ENCODE measurements at regions not wholly inside any gene's neighbourhood (a gene's known extent, or its start where the extent isn't known, plus 50 kb on each side); places are given as distances from the start of the nearest gene placed in this dataset.
"Not testable (repeated sequence)": the region's sequence is repeated elsewhere in the genome, so short reads cannot be mapped to it uniquely, and the experiment has no call there.

DNA sequence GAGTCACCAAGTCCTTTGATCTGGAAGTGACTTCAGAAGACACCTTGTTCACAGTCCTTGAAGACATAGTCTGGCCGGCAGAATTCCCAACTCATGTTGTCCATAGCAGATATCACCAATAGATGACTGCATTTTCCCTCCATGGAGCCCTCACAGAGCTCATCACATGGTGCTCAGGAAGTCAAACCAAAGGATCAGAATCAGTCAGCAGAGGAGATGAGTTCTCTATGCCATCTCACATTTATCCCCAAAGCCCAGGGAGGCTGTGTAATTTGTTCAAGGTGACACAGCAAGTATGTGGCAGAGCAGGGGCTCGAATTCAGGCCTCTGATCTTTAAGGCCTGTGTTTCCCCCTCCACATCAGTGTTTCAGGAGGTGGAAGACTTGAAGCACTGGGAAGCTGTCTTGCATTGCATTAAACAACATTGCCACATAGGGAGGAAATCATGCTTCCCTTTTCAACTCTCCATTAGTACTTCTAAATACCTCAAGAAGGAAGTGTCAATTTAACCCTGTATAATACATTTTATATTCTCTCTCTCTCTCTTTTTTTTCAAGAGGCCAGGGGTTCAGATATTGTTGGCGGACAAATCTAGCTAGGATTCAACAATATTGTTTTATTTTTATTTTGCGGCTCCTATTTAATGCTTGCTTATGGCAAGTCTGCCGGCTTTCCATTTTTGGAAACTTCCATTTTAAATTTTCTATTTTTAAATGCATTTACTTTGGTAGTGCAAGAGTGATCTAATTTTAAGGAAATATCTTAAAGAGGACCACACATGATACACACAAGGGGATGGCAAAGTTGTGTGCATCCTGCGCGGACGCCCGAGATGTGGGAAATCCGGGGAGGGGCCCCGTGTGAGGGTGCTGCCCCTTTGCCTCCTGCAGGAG lies 61.9 kb downstream of the NPIPB5 start:
- not testable (repeated sequence) for DNase-seq (ENCODE audit: low read depth in 2 of 2); H3K4me3 ChIP-seq (replicated peaks in 1 of 2; ENCODE audit: low read depth in 2 of 2, low read length in 2 of 2)

DNA sequence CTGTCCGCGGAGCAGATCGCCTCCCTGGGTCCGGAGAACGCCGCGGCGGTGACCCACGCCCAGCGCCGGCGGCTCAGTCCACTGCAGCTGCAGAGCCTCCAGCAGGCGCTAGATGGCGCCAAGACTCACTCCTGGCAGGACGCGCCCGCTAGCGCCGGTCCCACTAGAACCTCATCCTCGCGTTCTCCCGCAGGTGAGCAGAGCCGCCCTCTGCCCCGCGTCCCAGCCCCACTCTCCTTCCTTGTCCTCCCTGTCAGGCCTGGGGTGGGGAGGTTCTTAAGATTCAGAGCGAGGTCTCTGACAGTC lies 62.5 kb downstream of the NPIPB5 start:
- H3K4me3 ChIP-seq (replicated peaks in 1 of 2; ENCODE audit: low read depth in 2 of 2, low read length in 2 of 2); DNase-seq (ENCODE audit: low read depth in 2 of 2): not testable (repeated sequence)

DNA sequence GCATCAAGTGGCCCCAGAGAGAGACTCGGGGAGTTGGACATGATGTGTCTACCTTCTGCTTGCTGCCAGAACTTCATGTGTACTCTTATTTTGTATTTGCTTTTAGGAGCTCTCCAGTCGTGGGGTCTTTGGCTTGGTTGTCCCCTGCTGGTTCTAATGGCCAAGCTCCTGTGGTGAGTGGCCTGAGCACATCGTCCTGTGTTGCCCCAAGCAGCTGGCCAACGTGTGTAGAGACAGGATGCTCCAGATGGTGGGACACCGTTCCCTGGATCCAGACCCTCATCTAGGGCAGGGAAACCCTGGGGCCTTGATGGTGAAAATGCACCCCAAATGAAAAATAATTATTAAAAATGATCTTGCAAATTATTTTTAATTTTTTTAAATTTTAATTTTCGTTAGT lies 65.8 kb downstream of the NPIPB5 start:
- DNase-seq (ENCODE audit: low read depth in 2 of 2); H3K4me3 ChIP-seq (replicated peaks in 1 of 2; ENCODE audit: low read depth in 2 of 2, low read length in 2 of 2): not testable (repeated sequence)

DNA sequence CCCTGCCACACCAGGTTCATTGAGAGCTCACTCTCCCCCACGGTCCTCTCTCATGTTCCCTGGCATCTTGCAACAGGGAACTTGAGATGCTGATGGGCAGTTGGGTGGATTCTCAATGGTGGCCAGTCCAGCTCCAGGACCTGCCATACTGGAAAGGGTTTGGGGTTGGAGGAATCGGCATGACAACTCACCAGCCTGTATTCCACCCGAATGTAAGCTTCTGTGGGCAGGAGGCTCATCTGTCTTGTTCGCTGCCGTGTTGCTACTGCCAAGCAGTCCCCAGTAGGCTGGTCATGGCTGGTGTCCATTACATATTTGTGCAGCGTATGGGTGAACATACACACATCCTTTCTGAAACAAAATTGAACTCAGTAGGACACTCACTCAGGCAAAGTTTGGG lies 72.5 kb downstream of the NPIPB5 start:
- H3K4me3 ChIP-seq (replicated peaks in 1 of 2; ENCODE audit: low read depth in 2 of 2, low read length in 2 of 2); DNase-seq (ENCODE audit: low read depth in 2 of 2): not testable (repeated sequence)

DNA sequence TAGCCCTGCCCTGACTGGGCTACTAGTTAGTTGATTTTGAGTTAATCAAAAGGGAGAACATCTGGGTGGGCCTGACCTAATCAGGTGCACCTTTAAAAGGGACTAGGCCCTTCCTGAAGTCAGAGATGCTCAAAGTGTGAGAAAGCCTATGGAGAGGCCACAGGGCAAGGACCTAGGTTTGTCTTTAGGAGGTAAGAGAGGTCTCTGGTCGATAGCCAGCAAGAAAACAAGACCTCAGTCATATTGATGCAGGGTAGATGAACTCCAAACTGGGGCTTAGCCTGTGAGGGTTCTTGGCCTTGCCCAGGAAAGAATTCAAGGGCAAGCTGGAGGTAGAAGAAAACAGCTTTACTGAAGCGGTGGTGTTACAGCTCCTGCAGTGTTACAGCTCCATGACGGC lies 73.8 kb downstream of the NPIPB5 start:
- not testable (repeated sequence) for DNase-seq (ENCODE audit: low read depth in 2 of 2); H3K4me3 ChIP-seq (replicated peaks in 1 of 2; ENCODE audit: low read depth in 2 of 2, low read length in 2 of 2)

DNA sequence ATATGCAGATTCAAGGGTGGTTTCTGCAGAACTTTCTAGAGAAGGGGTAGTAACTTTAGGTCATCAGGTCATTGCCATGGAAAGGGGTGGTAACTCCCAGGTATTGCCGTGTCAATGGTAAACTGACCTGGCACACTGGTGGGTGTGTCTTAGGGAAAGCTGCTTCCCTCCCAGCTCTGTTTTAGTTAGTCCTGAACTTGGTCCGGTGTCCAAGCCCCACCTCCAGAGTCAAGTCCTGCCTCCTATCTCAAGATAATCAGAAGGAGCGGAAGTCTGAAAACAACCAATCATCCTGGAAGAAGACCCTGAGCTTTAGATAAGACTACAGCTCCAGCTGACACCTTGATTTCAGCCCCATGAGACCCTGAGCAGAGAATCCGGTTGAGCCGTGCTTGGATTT lies 74.2 kb downstream of the NPIPB5 start:
- H3K4me3 ChIP-seq (replicated peaks in 1 of 2; ENCODE audit: low read depth in 2 of 2, low read length in 2 of 2); DNase-seq (ENCODE audit: low read depth in 2 of 2): not testable (repeated sequence)

DNA sequence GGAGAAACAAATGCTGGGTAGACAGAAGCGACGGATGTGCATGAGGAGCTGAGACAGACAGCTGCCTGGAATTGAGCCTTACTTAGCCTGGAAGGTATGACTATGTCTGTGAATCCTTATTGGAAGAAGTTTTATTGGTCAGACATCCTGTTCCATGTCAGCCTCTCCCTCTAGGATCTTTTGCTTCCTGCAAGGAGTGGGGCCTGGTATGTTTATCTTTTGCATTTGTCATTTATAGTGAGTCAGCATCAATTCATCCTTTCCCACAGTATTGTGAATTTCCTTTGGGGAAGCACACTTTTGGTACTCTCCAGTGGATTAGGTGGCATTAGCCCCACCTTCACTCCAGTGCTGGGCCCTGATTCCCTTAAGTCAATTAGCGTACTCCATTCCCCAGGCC lies 74.7 kb downstream of the NPIPB5 start:
- DNase-seq (ENCODE audit: low read depth in 2 of 2), result peak; percentile 30 to 78
- not testable (repeated sequence) for H3K4me3 ChIP-seq (replicated peaks in 1 of 2; ENCODE audit: low read depth in 2 of 2, low read length in 2 of 2)

DNA sequence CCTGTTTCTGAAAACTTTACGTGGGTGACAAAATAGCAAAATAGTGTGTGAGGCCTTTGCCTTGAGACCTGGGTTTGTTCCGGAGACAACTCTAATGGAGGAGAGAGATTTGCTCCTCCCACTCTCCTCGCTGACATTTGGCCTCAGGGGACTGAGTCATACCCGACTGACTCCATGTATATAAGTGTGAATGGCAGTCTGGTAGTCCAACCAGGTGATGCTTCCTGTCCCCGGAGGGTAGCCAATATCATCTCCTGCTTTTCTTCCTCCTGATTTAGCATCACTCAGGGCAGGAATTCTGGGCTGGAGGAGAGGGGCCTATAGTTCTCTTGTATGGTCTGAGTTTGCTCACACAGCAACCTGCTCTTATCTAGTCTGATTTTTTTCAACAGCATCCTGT lies 76.0 kb downstream of the NPIPB5 start:
- DNase-seq (ENCODE audit: low read depth in 2 of 2); H3K4me3 ChIP-seq (replicated peaks in 1 of 2; ENCODE audit: low read depth in 2 of 2, low read length in 2 of 2): not testable (repeated sequence)

DNA sequence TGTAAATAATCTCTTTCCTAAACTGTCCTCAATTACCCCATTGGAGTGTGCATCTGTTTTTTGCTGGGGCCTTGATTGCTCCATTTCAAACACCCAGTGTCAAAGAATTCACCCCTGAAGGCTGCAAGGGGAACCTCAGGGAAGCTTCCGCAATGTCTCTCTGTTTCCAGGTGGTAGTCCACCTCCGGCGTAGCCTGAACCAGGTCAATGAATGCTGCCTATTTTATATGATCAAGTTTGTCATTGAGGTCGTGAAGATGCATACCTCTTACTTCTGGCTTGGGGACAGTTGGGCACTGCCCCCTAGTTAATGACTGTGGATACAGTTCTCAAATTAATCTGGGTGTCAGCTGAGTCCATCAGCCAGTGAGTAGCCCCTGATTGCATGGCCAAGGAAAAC lies 79.1 kb downstream of the NPIPB5 start:
- not testable (repeated sequence) for DNase-seq (ENCODE audit: low read depth in 2 of 2); H3K4me3 ChIP-seq (replicated peaks in 1 of 2; ENCODE audit: low read depth in 2 of 2, low read length in 2 of 2)

DNA sequence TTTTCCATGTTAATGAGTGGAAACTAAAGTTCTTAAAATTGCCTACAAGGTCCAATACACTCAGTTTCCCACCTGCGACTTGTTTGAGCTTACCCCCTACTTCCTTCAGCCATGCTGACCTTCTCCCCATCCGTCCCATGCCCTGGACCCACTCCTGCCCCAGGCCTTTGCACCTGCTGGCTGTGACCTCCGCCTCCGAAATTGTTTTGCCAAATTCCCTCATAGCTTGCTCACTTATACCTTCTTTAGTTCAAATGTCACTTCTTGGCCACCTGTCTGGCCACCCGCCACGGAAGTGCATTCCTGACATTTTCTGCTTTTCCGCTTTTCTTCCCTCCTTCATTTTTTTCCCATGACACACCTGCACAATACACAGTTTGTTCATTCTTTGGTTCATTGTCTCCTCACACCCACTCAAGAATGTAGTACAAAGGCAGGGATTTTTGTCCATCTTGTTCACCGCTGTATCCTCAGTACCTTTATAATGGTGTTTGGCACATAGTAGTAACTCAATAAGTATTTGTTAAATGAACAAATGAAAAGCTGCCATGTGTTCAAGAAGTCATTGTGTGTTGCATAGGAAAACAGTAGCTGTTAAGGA lies 85.9 kb downstream of the NPIPB5 start:
- not testable (repeated sequence) for DNase-seq (ENCODE audit: low read depth in 2 of 2); H3K4me3 ChIP-seq (replicated peaks in 1 of 2; ENCODE audit: low read depth in 2 of 2, low read length in 2 of 2)

DNA sequence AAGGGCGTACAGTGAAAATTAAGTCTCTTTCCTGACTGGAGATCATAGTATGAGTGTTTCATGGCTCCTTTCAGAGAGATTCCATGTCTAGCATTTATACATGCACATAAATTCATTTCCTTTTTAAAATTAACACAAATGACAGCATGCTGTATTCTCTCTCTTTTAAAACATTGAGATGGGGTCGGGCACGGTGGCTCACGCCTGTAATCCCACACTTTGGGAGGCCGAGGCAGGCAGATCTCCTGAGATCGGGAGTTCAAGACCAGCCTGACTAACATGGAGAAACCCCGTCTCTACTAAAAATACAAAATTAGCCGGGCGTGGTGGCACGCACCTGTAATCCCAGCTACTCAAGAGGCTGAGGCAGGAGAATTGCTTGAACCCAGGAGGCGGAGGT lies 93.1 kb downstream of the NPIPB5 start:
- DNase-seq (ENCODE audit: low read depth in 2 of 2); H3K4me3 ChIP-seq (replicated peaks in 1 of 2; ENCODE audit: low read depth in 2 of 2, low read length in 2 of 2): not testable (repeated sequence)

DNA sequence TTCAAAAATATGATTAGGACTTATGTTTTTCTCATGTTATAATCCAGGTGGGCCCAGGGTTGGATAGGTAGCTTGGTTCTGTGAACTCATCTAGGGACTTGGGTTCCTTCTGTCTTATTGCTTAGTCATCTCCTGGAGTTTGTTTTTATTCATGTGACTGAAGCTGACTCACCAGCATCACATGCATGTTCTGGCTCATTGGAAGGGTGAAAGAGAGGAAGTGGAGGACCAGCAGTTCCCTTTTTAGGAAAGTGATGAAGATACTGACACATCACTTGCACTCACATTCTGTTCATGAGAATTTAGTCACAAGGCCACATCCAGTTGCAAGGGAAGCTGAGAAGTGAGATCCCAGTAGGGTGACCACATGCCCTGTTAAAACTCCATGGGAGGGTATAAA lies 95.9 kb downstream of the NPIPB5 start:
- not testable (repeated sequence) for H3K4me3 ChIP-seq (replicated peaks in 1 of 2; ENCODE audit: low read depth in 2 of 2, low read length in 2 of 2)

DNA sequence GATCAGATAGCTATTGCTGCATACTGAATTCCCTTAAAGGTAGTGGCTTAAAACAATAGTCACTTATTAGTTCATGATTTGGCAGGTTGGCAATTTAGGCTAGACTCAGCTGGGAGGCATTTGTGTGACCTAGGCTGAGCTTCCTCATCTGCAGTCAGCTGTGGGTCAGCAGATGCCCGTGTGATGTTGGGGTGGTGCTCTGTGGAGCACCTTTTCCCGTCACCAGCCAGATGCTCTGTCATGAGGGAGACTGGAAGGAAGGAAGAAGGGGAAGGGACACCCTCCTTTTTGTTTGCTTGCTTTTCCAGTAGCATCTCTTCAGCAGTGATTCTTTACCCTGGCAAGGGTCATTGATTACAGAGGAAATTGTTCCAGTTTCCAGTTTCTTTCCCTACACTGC lies 99.1 kb downstream of the NPIPB5 start:
- H3K4me3 ChIP-seq (replicated peaks in 1 of 2; ENCODE audit: low read depth in 2 of 2, low read length in 2 of 2); DNase-seq (ENCODE audit: low read depth in 2 of 2): not testable (repeated sequence)

More for the DNA sequence above, 95.9 kb downstream of the NPIPB5 start:
- not testable (repeated sequence) for DNase-seq (ENCODE audit: low read depth in 2 of 2)

DNA sequence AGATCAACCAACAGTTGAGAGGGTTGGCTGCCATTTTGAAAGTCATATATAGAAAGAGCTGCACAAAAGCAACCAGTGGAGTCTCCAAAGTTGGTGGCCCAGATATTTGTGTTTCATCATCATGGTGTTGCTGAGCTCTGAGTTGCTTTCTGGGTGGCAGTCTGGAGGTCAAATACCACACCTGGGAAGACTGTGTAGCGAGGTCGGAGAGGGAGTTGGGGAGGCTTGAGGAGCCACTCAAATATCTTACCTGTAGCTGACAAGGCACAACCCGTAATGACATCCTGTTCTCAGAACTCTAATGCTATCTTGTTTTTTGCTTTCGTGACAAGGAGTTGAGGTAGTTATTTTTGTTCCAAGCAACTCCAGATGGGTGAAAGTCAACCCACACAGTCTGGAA lies 100.4 kb downstream of the NPIPB5 start:
- not testable (repeated sequence) for DNase-seq (ENCODE audit: low read depth in 2 of 2); H3K4me3 ChIP-seq (replicated peaks in 1 of 2; ENCODE audit: low read depth in 2 of 2, low read length in 2 of 2)
